ENCODE measurements at regions not wholly inside any gene's neighbourhood (a gene's known extent, or its start where the extent isn't known, plus 50 kb on each side); places are given as distances from the start of the nearest gene placed in this dataset.

GRCh38 chr2:226403369-226403768, 396.3 kb downstream of the IRS1 start:
- no peaks in the 10 kb centered on the region for H3K4me1 ChIP-seq
- no peaks in the 10 kb centered on the region for H3K9me3 ChIP-seq
- H3K27ac ChIP-seq, result no peak overlapping the region
- intact Hi-C loops (cut with DNase I; ENCODE audit: low total_unique reads), result no loop called here
- TF ChIP-seq POLR2A (IDR thresholded peaks at IDR 0.05) (no peak), CTCF (IDR thresholded peaks at IDR 0.05) (no peak)
- no peak for DNase-seq
- no peaks in the 10 kb centered on the region for H3K27me3 ChIP-seq
- H3K36me3 ChIP-seq (ENCODE audit: low read depth, missing control alignments), result no peaks in the 10 kb centered on the region
- H3K4me3 ChIP-seq, result no peak overlapping the region
- WGBS, 2 donors, result 68 to 70% methylated on average over 2 of the region's 2 CpGs

GRCh38 chr2:226399006-226399405, 400.6 kb downstream of the IRS1 start:
- intact Hi-C loops (cut with DNase I; ENCODE audit: low total_unique reads), result no loop called here
- no peaks in the 10 kb centered on the region for H3K27me3 ChIP-seq
- DNase-seq, result no peak
- TF ChIP-seq POLR2A (IDR thresholded peaks at IDR 0.05), result no peak
- TF ChIP-seq CTCF (IDR thresholded peaks at IDR 0.05), result no peak
- H3K4me1 ChIP-seq, result no peaks in the 10 kb centered on the region
- H3K36me3 ChIP-seq (ENCODE audit: low read depth, missing control alignments), result no peaks in the 10 kb centered on the region
- WGBS, 2 donors, result 67 to 89% methylated on average over 1 of the region's 1 CpG
- no peaks in the 10 kb centered on the region for H3K9me3 ChIP-seq
- H3K4me3 ChIP-seq, result no peak overlapping the region
- H3K27ac ChIP-seq, result no peak overlapping the region

GRCh38 chr2:226398580-226398979, 401.0 kb downstream of the IRS1 start:
- H3K9me3 ChIP-seq, result no peaks in the 10 kb centered on the region
- H3K4me1 ChIP-seq, result no peaks in the 10 kb centered on the region
- no peak overlapping the region for H3K27ac ChIP-seq
- no peak overlapping the region for H3K4me3 ChIP-seq
- 92 to 100% methylated on average over 1 of the region's 1 CpG for WGBS, 2 donors
- TF ChIP-seq POLR2A (IDR thresholded peaks at IDR 0.05) (no peak), CTCF (IDR thresholded peaks at IDR 0.05) (no peak)
- no peak for DNase-seq
- no peaks in the 10 kb centered on the region for H3K36me3 ChIP-seq (ENCODE audit: low read depth, missing control alignments)
- intact Hi-C loops (cut with DNase I; ENCODE audit: low total_unique reads), result no loop called here
- no peaks in the 10 kb centered on the region for H3K27me3 ChIP-seq

- no peak for TF ChIP-seq CTCF (IDR thresholded peaks at IDR 0.05)
- no peak for TF ChIP-seq POLR2A (IDR thresholded peaks at IDR 0.05)
- no peaks in the 10 kb centered on the region for H3K4me1 ChIP-seq
- no peaks in the 10 kb centered on the region for H3K27me3 ChIP-seq
- intact Hi-C loops (cut with DNase I; ENCODE audit: low total_unique reads), result no loop called here
- H3K4me3 ChIP-seq, result no peak overlapping the region
- no peak overlapping the region for H3K27ac ChIP-seq
- H3K9me3 ChIP-seq, result no peaks in the 10 kb centered on the region
- 81 to 89% methylated on average over 2 of the region's 2 CpGs for WGBS, 2 donors
- no peaks in the 10 kb centered on the region for H3K36me3 ChIP-seq (ENCODE audit: low read depth, missing control alignments)
- no peak for DNase-seq
These were observed 403.1 kb downstream of the IRS1 start for GRCh38 chr2:226396541-226396940.

- TF ChIP-seq POLR2A (IDR thresholded peaks at IDR 0.05) (no peak), CTCF (IDR thresholded peaks at IDR 0.05) (no peak)
- no peaks in the 10 kb centered on the region for H3K9me3 ChIP-seq
- 89 to 94% methylated on average over 4 of the region's 4 CpGs for WGBS, 2 donors
- H3K27ac ChIP-seq, result no peak overlapping the region
- no peak for DNase-seq
- no peaks in the 10 kb centered on the region for H3K4me1 ChIP-seq
- no peaks in the 10 kb centered on the region for H3K36me3 ChIP-seq (ENCODE audit: low read depth, missing control alignments)
- intact Hi-C loops (cut with DNase I; ENCODE audit: low total_unique reads), result no loop called here
- H3K27me3 ChIP-seq, result no peaks in the 10 kb centered on the region
- no peak overlapping the region for H3K4me3 ChIP-seq
These were observed 412.1 kb downstream of the IRS1 start for GRCh38 chr2:226387499-226387942.

Measured in testis (tissue), 2 donors.